GM19397 (cell line): ENCODE measurements at regions not wholly inside any gene's neighbourhood (a gene's known extent, or its start where the extent isn't known, plus 50 kb on each side); places are given as distances from the start of the nearest gene placed in this dataset.

Experiments used
- ATAC-seq: cut with Tn5 transposase; IDR thresholded peaks from one replicate; pipeline ENCODE4 v1.9.1; 2021; ENCODE audit warnings: mild to moderate bottlenecking, moderate library complexity; ENCODE audit not compliant: unreplicated experiment

GRCh38 chr17:79478841-79479240 is 132.0 kb downstream of the RBFOX3 start:
- no peak for ATAC-seq

DNA sequence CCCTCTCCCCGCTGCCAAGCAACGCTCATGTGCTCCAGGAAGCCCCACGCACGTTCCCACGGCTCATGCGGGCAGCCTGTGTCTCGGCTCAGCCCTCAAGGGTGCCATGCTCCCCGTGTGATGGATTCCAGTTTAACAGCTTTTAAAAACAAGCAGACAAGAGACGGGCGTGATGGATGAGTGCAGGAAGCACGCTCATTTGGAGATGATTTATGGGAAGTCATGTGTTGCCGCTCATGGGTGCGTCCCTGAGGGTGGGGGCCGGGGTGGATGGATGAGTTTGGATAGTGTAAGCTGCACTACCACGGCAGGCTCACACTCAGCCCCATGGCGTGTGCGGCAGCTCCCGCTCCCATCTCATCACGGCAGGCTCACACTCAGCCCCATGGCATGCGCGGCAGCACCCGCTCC is 132.8 kb downstream of the RBFOX3 start:
- no peak for ATAC-seq

GRCh38 chr17:79476074-79476652 is 134.7 kb downstream of the RBFOX3 start:
- no peak for ATAC-seq

- ATAC-seq = no peak
Measured at GRCh38 chr17:79473876-79474440, 136.9 kb downstream of the RBFOX3 start.

GRCh38 chr17:79473111-79473875 is 137.6 kb downstream of the RBFOX3 start:
- no peak for ATAC-seq

GRCh38 chr17:79470754-79471153 is 140.1 kb downstream of the RBFOX3 start:
- no peak for ATAC-seq

DNA sequence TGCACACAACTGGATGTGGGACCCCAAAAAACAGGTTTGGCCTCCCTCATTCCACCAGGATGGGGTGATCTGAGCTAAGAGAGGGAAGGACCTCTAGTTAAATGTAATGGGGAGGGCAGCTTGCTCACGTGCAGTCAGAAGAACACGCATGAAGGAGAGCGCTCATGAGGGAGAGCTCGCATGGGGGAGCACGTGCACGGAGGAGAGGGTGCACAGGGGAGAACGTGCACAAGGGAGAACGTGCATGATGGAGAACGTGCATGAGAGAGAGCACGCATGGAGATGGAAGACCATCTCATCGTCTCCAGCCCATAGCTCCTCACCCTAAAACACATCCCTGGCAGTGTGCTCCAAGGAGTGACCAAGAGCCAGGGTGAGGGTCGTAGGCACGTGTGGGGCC is 141.2 kb downstream of the RBFOX3 start:
- ATAC-seq = no peak

DNA sequence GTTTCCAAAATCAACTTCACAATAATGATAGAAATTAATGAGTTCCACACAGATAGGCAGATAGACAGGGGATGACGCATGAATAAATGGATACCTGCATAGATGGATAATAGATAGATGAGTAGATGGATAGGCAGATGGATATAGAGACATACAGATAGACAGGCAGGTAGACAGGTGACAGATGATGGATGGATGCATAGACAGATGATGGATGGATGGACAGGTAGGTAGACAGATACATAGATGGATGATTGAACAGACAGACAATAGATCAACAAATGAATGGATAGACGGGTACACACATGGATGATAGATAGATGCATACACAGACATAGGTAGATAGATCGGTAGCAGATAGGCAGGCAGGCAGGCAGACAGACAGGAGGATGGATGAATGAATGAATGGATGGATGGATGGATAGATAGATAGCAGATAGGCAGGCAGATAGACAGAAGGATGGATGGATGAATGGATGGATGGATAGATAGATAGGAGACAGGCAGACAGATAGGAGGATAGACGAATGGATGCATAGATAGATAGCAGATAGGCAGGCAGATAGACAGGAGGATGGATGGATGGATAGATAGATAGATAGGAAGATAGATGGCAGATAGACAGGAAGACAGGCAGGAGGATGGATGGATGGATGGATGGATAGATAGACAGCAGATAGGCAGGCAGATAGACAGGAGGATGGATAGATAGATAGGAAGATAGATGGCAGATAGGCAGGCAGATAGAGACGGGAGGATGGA is 142.5 kb downstream of the RBFOX3 start:
- ATAC-seq = no peak

- no peak for ATAC-seq
Measured at GRCh38 chr17:79466562-79467350, 144.1 kb downstream of the RBFOX3 start.

DNA sequence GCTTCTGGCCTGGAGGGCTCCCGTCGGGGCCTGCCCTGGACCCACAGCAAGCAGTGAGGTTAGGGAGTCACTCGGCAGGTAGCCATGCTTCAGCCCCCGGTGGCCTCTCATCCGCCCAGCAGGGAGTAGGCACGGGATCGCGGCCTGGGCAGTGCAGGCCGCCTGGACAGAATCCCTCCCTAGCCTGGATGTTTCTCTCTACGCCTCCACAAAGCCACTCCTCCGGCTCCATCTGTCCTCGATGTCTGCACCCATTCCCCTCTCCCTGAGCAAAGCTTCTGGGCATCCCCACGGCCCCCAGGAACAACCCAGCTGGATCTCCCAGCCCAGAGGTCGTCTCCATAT is 145.2 kb downstream of the RBFOX3 start:
- no peak for ATAC-seq

- no peak for ATAC-seq
Measured at GRCh38 chr17:79465011-79465680, 145.7 kb downstream of the RBFOX3 start.

- no peak for ATAC-seq
Measured at GRCh38 chr17:79464318-79465010, 146.4 kb downstream of the RBFOX3 start.

DNA sequence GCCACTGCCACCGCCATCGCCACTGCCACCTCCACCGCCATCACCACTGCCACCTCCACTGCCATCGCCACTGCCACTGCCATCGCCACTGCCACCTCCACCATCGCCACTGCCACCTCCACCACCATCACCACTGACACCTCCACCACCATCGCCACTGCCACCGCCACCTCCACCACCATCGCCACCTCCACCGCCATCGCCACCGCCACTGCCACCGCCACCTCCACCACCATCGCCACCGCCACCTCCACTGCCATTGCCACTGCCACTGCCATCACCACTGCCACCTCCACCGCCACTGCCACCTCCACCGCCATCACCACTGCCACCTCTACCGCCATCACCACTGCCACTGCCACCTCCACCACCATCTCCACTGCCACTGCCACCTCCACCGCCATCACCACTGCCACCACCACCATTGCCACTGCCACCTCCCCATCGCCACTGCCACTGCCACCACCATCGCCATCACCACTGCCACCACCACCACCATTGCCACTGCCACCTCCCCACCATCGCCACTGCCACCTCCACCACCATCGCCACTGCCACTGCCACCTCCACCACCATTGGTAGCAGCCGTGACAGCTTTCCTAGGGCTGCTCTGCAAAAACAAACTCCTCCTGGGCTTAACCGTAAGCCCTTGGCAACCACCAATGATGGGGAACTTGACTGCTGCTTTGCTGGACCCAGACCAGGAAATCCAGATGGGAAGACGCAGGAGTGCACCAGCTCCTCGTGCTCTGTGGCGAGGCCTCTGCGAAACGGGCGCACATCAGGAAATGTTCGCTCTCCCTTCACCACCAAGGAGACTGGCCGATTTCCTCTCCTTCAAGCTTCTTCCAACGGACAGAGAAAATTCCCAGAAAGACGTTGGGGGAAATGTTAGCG is 147.2 kb downstream of the RBFOX3 start:
- no peak for ATAC-seq

- no peak for ATAC-seq
Measured at GRCh38 chr17:79461041-79461440, 149.8 kb downstream of the RBFOX3 start.

DNA sequence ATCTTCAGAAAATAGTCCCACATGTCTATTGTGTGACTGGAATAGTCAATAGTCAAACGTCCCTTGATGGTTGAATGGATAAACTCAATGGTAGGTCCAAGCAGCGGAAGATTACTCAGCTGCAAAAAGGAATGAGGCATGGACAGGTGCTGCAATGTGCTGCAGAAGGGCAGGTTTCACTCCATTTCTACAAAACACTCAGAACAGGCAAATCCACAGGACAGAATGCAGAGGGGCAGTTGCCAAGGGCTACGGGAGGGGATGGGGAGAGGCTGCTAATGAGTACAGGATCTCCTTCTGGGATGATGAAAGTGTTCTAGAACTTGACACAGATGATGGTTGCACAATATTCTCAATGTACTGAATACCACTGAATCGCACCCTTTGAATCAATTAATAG is 151.0 kb downstream of the RBFOX3 start:
- ATAC-seq = no peak

- ATAC-seq = no peak
Measured at GRCh38 chr17:79459003-79459655, 151.7 kb downstream of the RBFOX3 start.

- ATAC-seq = no peak
Measured at GRCh38 chr17:79458356-79458755, 152.5 kb downstream of the RBFOX3 start.

DNA sequence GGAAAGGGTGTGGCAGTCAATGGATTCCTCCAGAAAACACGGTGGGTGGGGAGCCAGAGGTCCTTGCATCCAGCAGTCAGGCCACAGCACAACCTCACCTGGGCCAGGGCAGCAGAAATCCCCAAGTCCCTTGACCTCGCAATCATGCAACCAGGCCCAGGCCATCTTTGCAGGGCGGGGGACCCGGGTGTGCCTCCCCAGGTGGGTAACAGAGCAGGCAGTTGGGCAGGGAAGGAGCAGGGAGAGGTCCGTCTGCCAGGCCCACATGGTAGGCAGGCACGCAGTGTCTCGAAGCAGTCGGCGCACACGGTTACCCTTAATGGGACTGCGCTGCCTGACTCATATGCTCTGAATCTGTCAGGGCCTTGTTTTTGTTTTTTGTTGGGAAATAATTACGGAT is 153.0 kb downstream of the RBFOX3 start:
- ATAC-seq = no peak
